Suprapubic skin (tissue), 4 donors: ENCODE measurements at regions not wholly inside any gene's neighbourhood (a gene's known extent, or its start where the extent isn't known, plus 50 kb on each side); places are given as distances from the start of the nearest gene placed in this dataset.

Experiments used
- DNase-seq, 2 donors: peaks; one replicate each; pipeline ENCODE4 v3.0.0-alpha.2; 2019; ENCODE audit warnings: low spot score in 2 of 2
- H3K27ac ChIP-seq: fragments of 200-600 bp; sonication (generic); one replicate; pipeline ENCODE4 v1.5.1; 2019
- H3K27me3 ChIP-seq: fragments of 200-600 bp; sonication (generic); one replicate; pipeline ENCODE4 v1.5.1; 2019
- H3K36me3 ChIP-seq: fragments of 200-600 bp; sonication (generic); one replicate; pipeline ENCODE4 v1.5.1; 2019
- H3K4me1 ChIP-seq: fragments of 200-600 bp; sonication (generic); one replicate; pipeline ENCODE4 v1.5.1; 2019
- H3K4me3 ChIP-seq: fragments of 200-600 bp; sonication (generic); one replicate; pipeline ENCODE4 v1.5.1; 2019; ENCODE audit warnings: mild to moderate bottlenecking
- H3K9me3 ChIP-seq: fragments of 200-600 bp; sonication (generic); one replicate; pipeline ENCODE4 v1.5.1; 2019
- EP300 ChIP-seq: sonication (generic); formaldehyde crosslinking; IDR thresholded peaks from one replicate; pipeline ENCODE4 v1.6.1; 2017; ENCODE audit warnings: antibody characterized with exemption
- POLR2A ChIP-seq, 2 donors: fragments of 450-650 bp; IDR thresholded peaks; one replicate each; pipeline ENCODE4 v1.6.1; 2017; ENCODE audit warnings: antibody characterized with exemption in 2 of 2, mild to moderate bottlenecking in 2 of 2, moderate library complexity in 2 of 2
- POLR2AphosphoS5 ChIP-seq, 3 donors: sonication (generic); formaldehyde crosslinking; IDR thresholded peaks; one replicate each; pipeline ENCODE4 v1.6.1; 2017; ENCODE audit warnings: antibody characterized with exemption in 3 of 3
- WGBS: methylation state at CpG from one replicate; pipeline ENCODE4 v1.1.5; 2018; 5-methylcytosine and 5-hydroxymethylcytosine counted together
- TF ChIP-seq, protein P1 (sequence below), 2 donors: fragments of 200-600 bp in 1 of 2; fragments of 450-650 bp in 1 of 2; sonication (generic) in 1 of 2; IDR thresholded peaks; one replicate each; pipeline ENCODE4 v1.5.1; 2016 to 2019; ENCODE audit warnings: antibody characterized with exemption in 2 of 2, mild to moderate bottlenecking in 1 of 2, moderate library complexity in 1 of 2

DNA sequence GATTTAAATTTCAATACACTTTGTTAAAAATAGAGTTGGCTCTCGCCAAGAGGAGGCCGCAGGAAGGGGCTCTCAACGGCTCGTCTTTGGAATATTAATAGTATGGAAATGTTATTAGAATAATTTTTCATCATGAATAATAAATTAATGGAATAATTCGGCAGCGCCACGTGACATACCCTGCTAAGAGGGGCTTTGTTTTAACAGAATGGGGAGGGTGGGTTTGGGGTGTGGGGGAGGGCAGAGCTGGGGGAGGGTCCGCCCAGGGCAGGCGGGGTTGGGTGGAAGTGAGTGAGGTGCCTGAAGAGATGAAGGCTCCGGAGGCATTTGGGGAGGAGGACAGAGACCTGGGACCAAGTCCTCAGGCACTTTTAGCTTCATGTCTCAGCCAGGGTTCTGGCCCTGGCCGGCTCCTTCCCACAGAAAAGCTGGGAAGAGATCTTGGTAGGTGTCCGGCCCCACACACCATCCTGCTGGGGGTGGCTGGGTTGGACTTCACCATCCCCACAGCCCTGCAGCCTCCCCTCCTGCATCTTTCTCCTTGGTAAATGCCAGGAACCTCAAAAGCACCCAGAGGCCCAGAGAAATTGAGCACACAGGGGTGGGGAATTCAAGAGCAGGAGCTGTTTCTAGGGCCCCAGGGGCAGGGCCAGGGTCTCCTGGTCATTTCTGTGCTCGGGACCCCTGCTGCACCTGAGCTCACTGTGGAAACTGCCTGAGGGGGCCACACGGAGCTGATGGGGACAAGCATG lies 93.6 kb upstream of the BHLHE23 start:
- no peak for TF ChIP-seq POLR2AphosphoS5 (IDR thresholded peaks at IDR 0.05)
- TF ChIP-seq EP300 = no peak
- TF ChIP-seq POLR2A (IDR thresholded peaks at IDR 0.05) = no peak
- TF ChIP-seq, protein P1, sequence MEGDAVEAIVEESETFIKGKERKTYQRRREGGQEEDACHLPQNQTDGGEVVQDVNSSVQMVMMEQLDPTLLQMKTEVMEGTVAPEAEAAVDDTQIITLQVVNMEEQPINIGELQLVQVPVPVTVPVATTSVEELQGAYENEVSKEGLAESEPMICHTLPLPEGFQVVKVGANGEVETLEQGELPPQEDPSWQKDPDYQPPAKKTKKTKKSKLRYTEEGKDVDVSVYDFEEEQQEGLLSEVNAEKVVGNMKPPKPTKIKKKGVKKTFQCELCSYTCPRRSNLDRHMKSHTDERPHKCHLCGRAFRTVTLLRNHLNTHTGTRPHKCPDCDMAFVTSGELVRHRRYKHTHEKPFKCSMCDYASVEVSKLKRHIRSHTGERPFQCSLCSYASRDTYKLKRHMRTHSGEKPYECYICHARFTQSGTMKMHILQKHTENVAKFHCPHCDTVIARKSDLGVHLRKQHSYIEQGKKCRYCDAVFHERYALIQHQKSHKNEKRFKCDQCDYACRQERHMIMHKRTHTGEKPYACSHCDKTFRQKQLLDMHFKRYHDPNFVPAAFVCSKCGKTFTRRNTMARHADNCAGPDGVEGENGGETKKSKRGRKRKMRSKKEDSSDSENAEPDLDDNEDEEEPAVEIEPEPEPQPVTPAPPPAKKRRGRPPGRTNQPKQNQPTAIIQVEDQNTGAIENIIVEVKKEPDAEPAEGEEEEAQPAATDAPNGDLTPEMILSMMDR (IDR thresholded peaks at IDR 0.05) = no peak
- Histone ChIP-seq H3K36me3 (no peaks in the 10 kb centered on the region), H3K9me3 (no peaks in the 10 kb centered on the region), H3K4me1 (peaks cover 14% of the 10 kb centered on the region), H3K4me3 (no peak overlapping the region), H3K27ac (no peak overlapping the region), H3K27me3 (peaks cover 53% of the 10 kb centered on the region)
- WGBS = 44% methylated on average over 11 of the region's 14 CpGs
- DNase-seq = peak; percentile 30 to 50

DNA sequence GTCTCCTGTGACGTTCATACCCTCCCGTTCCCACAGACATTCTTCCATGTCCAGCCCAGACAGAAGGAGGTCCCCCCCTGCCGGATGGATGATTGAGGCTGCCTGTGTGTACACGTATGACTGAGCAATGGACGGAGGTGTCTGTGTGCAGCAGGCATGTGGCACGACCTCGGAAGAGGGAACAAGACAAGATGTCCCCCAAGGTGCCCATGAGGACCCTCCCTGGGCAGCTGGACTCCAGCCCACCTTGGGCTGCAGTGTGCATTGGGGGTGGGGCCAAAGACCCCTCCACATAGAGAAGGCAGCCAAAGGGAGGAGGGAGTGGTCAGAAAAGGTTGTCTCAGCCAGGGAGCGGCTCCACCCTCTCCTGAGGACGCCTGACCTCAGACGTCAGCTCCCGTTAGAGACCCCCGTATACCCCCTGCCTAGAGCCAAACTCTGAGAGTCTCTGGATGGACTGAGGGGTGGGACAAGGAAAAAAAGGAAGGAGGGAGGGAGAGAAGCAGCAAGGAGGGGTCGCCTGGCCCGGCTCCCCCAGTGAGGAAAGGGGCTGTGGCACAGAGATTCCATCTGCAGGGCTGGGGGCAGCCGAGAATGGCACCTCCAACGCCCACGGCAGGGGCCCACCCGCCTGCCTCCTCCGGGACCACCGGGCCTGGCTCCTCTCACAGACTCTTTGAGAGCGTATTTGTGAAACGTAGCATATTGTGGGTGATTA lies 92.9 kb upstream of the BHLHE23 start:
- H3K9me3 ChIP-seq = no peaks in the 10 kb centered on the region
- no peaks in the 10 kb centered on the region for H3K36me3 ChIP-seq
- no peak overlapping the region for H3K27ac ChIP-seq
- H3K4me3 ChIP-seq = no peak overlapping the region
- H3K27me3 ChIP-seq = peaks cover 60% of the 10 kb centered on the region
- peaks cover 14% of the 10 kb centered on the region for H3K4me1 ChIP-seq
- TF ChIP-seq, protein P1 (IDR thresholded peaks at IDR 0.05) = no peak
- TF ChIP-seq EP300 (no peak), POLR2AphosphoS5 (IDR thresholded peaks at IDR 0.05) (no peak), POLR2A (IDR thresholded peaks at IDR 0.05) (no peak)
- DNase-seq = peak; percentile 32 to 47
- 43% methylated on average over 22 of the region's 22 CpGs for WGBS

DNA sequence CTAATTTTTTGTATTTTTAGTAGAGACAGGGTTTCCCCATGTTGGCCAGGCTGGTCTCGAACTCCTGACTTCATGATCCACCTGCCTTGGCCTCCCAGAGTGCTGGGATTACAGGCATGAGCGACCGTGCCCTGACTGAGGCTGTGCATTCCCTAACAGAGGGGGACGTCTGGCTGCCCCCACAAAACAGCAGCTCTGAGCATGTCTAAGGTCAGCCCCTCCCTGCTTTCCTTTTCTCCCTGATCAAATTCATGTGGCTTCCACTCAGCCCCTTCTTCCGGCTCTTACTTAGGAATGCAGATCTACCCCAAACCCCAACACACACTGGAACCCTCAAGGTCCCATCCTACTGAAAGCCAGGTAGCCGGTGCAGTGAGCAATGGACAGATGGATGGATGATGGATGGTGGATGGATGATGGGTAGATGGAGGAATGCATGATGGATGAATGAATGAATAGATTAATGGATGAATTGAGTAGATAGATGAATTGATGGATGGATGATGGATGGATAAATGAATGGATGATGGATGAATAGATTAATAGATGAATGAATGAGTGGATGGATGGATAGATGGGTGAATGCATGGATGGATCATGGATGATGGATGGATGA lies 91.5 kb upstream of the BHLHE23 start:
- 82% methylated on average over 6 of the region's 6 CpGs for WGBS
- H3K9me3 ChIP-seq = no peaks in the 10 kb centered on the region
- H3K27ac ChIP-seq = no peak overlapping the region
- H3K27me3 ChIP-seq = peaks cover 66% of the 10 kb centered on the region
- TF ChIP-seq, protein P1 (IDR thresholded peaks at IDR 0.05) = no peak
- TF ChIP-seq EP300 (no peak), POLR2AphosphoS5 (IDR thresholded peaks at IDR 0.05) (no peak), POLR2A (IDR thresholded peaks at IDR 0.05) (no peak)
- DNase-seq = peak; percentile 23 to 28
- H3K36me3 ChIP-seq = no peaks in the 10 kb centered on the region
- peaks cover 14% of the 10 kb centered on the region for H3K4me1 ChIP-seq
- no peak overlapping the region for H3K4me3 ChIP-seq

DNA sequence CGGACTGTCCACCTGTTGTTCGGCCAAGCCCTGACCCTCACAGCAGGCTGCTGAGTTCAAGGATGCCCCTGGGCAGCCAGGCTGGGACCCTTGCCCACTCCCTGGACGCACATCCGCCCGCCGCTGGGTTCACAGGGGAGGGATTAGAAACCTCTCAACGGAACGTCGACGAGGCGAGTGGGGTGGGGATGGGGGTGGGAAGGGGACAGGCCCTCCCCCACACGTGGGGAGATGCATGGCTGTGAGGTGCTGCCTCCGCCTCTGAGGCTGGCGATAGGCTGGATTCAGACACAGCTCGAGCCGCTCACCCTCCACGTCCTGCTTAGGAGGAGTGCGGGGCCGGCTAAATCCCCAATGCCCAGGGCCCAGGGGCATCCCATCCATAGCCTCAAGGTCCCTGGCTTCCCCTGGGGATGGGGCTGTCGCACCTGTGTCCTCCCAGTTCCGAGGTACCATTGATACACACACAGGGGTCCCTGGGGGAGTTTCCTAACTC lies 90.6 kb upstream of the BHLHE23 start:
- WGBS = 80% methylated on average over 2 of the region's 21 CpGs
- H3K4me1 ChIP-seq = peaks cover 6% of the 10 kb centered on the region
- H3K27ac ChIP-seq = no peak overlapping the region
- TF ChIP-seq, protein P1 (IDR thresholded peaks at IDR 0.05) = no peak
- TF ChIP-seq POLR2A (IDR thresholded peaks at IDR 0.05) = no peak
- no peak for TF ChIP-seq POLR2AphosphoS5 (IDR thresholded peaks at IDR 0.05)
- no peak for TF ChIP-seq EP300
- H3K4me3 ChIP-seq = no peak overlapping the region
- DNase-seq = peak; percentile 50 to 74
- no peaks in the 10 kb centered on the region for H3K36me3 ChIP-seq
- H3K9me3 ChIP-seq = no peaks in the 10 kb centered on the region
- peaks cover 73% of the 10 kb centered on the region for H3K27me3 ChIP-seq
